IPS-NIHi7 (cell line): ENCODE measurements at regions not wholly inside any gene's neighbourhood (a gene's known extent, or its start where the extent isn't known, plus 50 kb on each side); places are given as distances from the start of the nearest gene placed in this dataset.
"Not testable (repeated sequence)": the region's sequence is repeated elsewhere in the genome, so short reads cannot be mapped to it uniquely, and the experiment has no call there.

ENCODE experiments used
- DNase-seq: peaks from one replicate; pipeline ENCODE4 v3.0.0; 2012; ENCODE audit warnings: mixed read lengths; ENCODE audit errors: extremely low spot score

- DNase-seq: no peak
Observed at GRCh38 chr12:124652661-124653060, 85.2 kb upstream of the NCOR2 start.

DNA sequence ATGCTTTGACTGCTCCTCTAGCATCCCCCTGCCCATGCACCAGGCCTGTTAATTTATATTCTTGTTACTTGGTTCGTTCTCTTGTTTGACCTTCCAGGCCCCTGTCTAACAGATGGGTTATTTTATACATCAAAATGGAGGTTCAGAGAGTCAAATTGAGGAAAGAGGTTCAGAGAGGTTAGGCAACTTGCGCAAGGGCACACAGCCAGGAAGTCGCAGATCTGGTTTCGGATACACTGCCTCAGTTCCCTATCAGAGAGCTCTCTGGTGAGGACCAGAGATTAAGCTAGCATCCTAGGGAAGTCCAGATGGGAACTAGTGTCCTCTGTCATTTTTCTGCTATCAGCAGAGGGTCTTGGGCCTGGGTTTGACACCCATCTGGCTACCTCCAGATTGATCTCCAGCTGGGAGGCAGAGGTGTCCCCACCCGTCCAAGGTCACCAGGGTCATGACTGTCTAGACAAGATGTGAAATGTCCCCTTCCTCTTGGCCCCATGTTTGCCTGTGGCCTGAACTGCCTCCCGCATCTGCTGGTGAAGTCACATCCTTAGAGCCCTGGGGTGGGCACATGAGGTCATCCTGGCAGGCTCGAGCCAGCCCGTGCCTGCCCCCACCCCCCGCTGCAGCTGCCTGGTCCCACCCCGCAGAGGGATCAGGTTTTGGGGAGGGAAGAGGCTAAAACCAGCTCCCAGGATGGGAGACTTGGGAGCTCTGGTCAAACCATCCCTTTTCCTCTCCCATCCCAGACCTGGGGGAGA lies 84.3 kb upstream of the NCOR2 start:
- DNase-seq: no peak

DNA sequence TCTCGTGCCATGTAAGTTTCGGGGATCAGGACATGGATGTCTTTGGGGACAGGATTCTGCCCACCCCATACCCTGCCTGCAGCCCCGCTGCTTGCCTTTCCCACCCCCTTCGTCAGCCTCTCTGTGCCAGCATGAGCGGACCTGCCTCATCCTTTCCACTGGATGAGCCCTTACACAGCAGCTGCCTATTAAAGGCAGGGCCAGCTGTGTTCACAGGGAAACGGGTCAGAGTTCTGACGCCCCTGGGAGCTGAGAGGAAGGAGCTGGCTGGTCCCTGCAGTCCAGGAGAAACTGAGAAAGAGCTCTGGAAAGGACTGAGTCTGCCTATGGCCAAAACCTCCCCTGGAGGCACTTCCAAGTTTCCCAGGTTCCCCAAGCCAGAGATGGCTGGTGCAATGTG lies 83.5 kb upstream of the NCOR2 start:
- no peak for DNase-seq

GRCh38 chr12:124648710-124649384 lies 81.4 kb upstream of the NCOR2 start:
- no peak for DNase-seq

- DNase-seq: no peak
Observed at GRCh38 chr12:124647316-124647715, 79.9 kb upstream of the NCOR2 start.

DNA sequence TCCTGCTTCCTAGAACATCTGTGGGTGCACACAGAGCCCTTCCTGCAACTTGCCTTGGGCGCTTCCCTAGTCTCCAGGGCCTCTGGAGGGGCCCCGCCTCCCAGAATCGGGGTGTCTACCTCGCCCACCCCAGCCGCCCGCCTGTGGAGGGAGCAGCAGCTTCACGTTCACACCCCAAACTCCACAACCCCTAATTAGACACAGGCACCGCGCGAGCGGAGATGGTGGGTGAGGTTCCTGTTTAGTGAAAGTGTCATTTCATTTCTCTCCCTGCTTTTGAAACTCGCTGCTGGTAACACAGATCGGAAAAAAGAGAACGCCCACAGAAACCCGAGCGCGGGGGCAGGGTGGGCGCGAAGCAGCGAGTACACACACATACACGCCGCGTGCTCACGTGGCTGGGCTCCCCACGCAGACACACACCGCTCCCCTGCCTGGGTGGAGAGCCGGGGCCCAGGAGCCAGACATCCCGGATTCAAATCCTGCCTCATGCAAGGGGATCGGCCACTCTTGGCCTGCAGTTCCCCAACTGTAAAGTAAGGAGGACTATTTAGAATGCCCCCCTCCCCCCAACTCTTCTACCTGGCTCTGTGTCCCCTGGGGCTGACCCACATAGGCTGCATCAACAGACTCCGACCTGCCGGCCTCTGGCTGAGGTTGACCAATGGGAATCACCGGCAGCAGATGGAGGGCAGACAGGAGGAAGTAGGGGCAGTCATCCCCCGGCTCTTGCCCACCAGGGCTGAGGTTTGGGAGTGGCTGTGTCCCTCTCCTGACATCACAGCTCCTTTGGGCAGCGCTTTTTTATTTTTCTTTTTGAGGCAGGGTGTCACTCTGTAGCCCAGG lies 79.2 kb upstream of the NCOR2 start:
- no peak for DNase-seq

DNA sequence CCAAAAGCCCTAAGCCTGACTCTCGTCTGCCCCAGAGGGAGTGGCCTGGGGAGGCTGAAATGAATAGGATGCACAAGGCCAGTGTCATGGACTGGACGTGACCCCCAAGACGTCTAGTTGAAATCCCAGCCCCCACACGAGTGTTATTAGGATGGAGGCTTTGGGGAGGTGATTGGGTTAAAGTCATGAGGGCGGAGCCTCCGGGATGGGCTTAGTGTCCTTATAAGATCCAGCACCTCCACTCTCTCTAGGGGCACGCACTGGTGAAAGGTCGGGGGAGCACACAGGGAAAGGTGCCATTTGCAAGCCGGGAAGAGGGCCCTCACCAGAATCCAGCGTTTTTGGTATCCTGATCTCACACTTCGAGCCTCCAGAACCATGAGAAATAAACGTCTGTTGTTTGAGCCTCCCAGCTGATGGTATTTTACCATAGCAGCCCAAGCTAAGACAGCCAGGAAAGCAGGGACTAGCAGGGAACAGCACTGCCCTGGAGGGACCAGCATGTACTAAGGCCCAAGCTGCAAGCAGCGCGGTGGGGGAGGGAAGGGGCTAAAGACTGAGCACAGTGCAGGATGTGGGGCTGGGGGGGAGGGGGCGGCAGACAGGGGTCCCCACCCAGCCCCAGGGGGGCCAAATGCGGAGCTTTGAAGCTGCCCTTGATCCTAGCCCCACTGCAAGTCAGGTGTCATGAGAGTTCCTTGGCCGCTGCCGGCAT lies 78.3 kb upstream of the NCOR2 start:
- DNase-seq: no peak

DNA sequence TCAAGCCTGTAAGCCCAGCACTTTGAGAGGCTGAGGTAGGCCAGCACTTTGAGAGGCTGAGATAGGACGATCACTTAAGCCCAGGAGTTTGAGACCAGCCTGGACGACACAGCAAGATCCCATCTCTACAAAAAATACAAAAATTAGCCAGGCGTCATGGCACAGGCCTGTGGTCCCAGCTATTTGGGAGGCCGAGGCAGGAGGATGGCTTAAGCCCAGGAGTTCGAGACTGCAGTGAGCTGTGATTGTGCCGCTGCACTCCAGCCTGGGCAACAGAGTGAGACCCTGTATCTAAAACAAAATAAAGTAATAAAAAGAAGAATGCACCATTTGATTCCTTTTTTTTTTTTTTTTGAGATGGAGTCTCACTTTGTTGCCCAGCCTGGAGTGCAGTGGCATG lies 76.4 kb upstream of the NCOR2 start:
- DNase-seq: not testable (repeated sequence)

GRCh38 chr12:124642105-124642504 lies 74.7 kb upstream of the NCOR2 start:
- no peak for DNase-seq

- DNase-seq: no peak
Observed at GRCh38 chr12:124641591-124641990, 74.2 kb upstream of the NCOR2 start.

GRCh38 chr12:124640056-124640455 lies 72.6 kb upstream of the NCOR2 start:
- no peak for DNase-seq

DNA sequence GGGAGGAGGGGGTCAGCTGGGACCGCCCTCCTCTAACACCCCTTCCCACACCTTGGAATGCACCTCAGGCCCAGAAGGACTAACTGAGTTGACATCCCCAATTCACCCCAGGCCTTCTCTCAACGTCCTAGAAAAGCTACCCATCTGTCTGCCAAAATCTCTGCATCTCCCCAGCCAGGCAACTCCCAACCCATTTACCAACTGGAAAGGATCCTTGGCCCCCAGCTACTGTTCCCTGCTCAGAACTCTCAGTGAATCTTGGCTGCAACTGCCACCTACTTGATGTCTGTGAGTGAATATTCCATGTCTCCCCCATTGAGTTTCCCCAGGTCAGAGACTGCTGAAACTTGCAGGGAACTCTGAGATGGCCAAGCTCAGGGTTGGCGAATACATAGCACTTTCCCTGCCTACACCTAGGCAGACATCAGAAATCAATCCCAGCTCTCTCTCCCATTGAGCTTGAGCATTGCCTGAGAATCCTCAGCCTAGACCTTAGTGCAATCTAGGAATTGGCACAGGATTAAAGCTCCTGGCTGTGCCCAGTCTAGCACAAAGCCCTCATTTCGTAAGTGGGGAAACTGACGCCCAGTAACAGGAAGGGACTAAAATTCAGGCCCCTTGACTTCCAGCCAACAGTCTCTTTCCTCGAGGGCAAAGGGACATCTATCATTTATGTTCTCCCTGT lies 71.9 kb upstream of the NCOR2 start:
- no peak for DNase-seq

DNA sequence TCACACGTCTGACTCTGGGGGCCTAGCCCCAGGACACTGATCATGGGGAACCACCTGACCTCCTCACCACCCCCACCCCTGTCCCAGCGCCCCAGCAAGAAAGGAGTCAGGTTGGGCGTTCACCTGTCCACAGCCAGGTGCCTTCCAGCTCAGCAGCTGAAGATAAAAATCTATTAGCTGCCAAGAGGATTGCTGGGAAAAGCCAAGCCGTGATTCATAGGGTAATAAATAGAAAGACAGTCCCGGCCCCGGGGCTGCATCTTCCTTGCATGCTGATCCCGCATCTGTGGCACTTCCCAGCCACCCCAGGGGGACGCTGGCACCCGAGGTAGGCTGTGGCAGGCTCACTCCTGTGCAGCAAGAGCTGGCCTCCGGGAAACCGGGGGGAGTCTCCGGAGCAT lies 70.2 kb upstream of the NCOR2 start:
- DNase-seq: no peak

DNA sequence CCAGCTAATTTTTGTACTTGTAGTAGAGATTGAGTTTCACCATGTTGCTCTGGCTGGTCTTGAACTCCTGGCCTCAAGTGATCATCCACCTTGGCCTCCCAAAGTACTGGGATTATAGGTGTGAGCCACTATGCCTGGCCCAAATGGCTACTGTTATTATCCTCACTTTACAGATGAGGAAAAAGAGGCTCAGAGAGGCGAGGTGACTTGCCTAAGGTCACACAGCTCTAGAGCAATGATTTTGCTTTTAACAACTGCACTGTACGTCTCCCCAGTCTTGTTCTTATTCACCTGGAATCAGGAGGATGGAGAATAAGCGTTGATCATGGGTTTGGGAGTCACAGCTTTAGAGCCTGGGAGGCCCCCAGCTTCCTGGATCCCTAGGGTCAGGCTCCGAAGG lies 69.8 kb upstream of the NCOR2 start:
- DNase-seq: no peak

GRCh38 chr12:124636138-124636978 lies 68.9 kb upstream of the NCOR2 start:
- DNase-seq: no peak

GRCh38 chr12:124635316-124635715 lies 67.9 kb upstream of the NCOR2 start:
- no peak for DNase-seq

DNA sequence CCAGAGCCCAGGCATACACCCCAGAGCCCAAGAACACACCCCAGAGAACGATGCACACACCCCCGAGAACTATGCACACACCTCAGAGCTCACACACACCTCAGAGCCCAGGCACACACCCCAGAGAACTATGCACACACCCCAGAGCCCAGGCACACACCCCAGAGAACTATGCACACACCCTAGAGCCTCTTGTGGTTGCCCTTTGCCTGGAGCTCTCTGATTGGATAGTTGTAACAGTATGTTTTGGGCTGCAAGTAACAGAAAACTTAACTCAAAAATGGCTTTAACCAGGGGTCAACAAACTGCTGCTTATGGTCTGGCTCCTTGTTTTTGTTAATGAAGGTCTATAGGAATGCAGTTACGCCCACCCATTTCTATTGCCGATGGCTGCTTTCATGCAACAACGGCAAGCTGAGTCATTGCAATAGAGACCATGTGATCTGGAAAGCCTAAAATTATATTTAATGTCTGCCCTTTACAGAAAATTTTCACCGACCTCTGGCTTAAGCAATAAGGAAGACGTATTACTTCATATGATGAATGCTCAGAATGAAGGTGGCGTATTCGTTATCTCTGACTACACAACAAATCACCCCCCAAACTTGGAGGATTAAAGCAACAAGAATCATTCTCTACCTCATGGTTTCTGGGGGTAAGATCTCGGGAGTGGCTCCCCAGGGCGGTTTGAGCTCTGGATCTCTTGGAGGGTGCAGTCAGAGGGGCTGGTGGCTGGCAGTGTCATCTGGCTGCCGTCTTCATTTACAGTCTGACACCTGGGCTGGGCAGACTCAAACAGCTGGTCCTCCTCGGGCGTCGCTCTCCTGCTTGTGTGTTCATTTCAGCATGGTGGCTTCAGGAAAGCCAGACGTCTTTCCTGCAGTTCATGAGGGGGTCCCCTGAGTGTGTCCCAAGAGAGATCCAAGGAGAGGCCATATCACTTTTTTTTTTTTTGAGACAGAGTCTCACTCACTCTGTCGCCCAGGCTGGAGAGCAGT lies 66.3 kb upstream of the NCOR2 start:
- no peak for DNase-seq

DNA sequence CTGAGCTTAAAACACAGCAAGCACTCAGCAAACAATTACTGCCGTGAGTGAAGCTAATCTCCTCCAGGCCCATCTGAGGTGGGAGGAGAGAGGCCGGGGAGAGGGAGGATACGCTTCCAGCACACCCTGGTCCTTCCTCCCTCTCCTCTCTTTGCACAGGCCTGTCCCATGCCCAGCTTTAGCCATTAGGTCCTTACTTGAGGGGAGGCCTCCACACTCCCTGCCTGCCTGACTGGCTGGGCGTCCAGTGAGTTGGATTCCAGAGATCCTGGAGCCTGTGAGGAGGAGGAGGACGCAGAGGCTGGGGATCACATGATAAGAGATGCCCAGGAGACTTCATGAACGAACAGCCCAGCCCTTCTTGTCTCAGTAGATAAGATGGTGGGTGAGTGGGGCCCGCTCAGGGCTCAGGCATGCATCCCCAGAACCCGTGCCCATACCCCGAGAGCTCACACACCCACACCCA lies 65.1 kb upstream of the NCOR2 start:
- DNase-seq: no peak

DNA sequence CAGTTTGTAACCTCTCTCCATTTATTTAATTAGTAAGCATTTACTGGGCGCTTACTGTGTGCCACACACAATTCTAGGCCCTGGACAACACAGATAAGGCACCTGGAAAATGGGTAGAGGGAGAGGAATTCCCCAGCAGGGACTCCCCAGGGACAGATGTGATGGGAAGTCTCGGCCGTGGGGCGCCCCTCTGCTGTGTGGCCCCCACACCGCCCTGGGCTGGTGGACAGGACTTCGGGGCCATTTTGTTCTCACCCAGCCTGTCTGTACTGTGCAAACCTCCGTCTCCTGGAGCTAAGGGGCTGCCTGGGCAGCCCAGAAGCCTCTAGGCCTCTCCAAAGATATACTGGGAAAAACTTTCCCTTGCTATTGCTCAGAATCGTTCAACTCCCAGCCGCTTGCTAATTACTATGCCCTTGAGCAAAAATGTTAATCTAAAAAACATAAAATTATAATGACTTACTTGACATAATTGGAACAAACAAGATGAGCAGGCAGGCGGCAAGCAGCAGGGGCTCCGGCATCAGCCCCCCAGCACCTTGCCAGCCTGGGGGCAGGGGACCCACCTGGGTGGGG lies 64.4 kb upstream of the NCOR2 start:
- DNase-seq: no peak
